ENCODE measurements at regions not wholly inside any gene's neighbourhood (a gene's known extent, or its start where the extent isn't known, plus 50 kb on each side); places are given as distances from the start of the nearest gene placed in this dataset.

DNA sequence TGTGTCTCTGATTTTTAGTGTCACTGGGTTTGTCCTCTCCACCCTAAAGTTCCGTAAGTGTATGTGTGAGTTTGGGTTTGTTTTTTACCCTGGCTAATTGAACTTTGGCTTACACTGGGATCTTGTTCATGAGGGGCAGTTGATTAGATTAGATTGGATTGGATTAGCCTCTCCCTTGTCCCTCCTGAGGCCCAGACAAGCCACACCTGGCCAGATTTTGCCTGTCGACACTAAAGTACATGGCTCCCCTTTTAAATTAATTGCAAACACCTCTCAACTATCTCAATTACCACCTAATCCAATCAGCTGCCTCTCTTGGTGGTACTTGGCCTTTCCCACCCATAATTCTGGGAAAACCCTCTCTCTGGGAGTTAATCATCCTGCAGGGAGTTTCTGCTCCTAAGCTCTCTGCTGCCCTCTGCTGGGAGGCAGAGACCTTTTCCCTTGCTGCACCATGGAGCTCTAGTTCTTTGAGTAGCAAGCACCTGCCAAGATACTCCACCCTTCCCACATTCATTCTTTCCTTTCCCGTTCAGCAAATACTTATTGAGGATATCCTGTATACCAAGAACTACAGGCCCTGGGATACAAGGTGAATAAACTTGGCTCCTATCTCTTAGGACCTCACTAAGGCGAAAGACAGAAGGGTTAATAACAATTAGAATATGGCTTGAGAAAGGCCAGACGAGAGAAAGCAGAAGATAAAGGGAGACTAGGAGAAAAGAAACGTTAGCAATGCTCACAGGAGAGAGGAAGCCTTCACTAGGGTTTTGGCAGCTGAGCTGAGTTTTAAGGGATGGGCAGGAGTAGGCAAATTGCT is 60.0 kb upstream of the MPHOSPH6 start:
- TF ChIP-seq, protein P1, sequence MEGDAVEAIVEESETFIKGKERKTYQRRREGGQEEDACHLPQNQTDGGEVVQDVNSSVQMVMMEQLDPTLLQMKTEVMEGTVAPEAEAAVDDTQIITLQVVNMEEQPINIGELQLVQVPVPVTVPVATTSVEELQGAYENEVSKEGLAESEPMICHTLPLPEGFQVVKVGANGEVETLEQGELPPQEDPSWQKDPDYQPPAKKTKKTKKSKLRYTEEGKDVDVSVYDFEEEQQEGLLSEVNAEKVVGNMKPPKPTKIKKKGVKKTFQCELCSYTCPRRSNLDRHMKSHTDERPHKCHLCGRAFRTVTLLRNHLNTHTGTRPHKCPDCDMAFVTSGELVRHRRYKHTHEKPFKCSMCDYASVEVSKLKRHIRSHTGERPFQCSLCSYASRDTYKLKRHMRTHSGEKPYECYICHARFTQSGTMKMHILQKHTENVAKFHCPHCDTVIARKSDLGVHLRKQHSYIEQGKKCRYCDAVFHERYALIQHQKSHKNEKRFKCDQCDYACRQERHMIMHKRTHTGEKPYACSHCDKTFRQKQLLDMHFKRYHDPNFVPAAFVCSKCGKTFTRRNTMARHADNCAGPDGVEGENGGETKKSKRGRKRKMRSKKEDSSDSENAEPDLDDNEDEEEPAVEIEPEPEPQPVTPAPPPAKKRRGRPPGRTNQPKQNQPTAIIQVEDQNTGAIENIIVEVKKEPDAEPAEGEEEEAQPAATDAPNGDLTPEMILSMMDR (IDR thresholded peaks at IDR 0.05; ENCODE audit: insufficient read depth, missing control alignments) = peak; percentile 94
- DNase-seq (ENCODE audit: insufficient read length, low spot score) (no peak), FAIRE-seq (no peak)

GRCh38 chr16:82226327-82226726 is 56.3 kb upstream of the MPHOSPH6 start:
- DNase-seq (ENCODE audit: insufficient read length, low spot score) (no peak), FAIRE-seq (no peak)
- TF ChIP-seq, protein P1 (IDR thresholded peaks at IDR 0.05; ENCODE audit: insufficient read depth, missing control alignments) = no peak

DNA sequence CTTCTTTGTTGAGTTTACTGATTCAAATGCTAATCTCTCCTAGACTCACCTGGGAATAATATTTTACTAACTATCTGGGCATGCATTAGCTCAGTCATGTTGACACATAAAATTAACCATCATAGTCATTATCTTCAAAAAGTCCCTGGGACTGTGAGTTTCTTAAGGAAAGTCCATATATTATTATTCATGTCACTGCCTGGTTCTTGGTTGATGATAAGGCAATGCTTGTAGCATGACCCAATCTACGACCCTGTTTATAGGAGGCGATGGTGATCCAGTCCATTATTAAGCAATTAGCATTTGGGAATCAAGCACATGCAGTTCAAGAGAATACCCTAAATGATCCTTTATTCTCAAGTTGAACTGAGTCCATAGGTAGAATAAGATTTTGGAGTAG is 54.8 kb upstream of the MPHOSPH6 start:
- TF ChIP-seq, protein P1 (IDR thresholded peaks at IDR 0.05; ENCODE audit: insufficient read depth, missing control alignments) = no peak
- no peak for FAIRE-seq
- DNase-seq (ENCODE audit: insufficient read length, low spot score) = no peak

DNA sequence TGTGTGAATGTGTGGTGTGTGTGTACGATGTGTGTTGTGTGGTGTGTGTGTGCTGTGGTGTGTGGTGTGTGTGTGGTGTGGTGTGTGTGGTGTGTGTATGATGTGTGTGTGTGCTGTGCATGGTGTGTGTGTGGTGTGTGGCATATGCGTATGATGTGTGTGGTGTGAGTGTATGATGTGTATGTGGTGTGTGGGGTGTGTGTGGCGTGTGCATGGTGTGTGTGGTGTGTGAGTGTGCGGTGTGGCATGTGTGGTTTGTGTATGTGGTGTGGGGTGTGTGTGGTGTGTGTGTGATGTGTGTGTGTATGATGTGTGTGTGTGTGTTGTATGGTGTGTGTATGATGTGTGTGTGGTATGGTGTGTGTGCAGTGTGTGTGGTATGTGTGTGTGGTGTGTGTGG is 50.5 kb upstream of the MPHOSPH6 start:
- no peak for FAIRE-seq
- DNase-seq (ENCODE audit: insufficient read length, low spot score) = no peak
- TF ChIP-seq, protein P1 (IDR thresholded peaks at IDR 0.05; ENCODE audit: insufficient read depth, missing control alignments) = no peak
